HG02943 (cell line): ENCODE measurements at regions not wholly inside any gene's neighbourhood (a gene's known extent, or its start where the extent isn't known, plus 50 kb on each side); places are given as distances from the start of the nearest gene placed in this dataset.
"Not testable (repeated sequence)": the region's sequence is repeated elsewhere in the genome, so short reads cannot be mapped to it uniquely, and the experiment has no call there.

ENCODE experiments used
- ATAC-seq: cut with Tn5 transposase; IDR thresholded peaks from one replicate; pipeline ENCODE4 v1.9.1; 2021; ENCODE audit warnings: mild to moderate bottlenecking, low read depth, moderate library complexity; ENCODE audit not compliant: unreplicated experiment

- ATAC-seq = no peak
Observed at GRCh38 chr10:28983799-28984198, 305.1 kb upstream of the LYZL1 start.

DNA sequence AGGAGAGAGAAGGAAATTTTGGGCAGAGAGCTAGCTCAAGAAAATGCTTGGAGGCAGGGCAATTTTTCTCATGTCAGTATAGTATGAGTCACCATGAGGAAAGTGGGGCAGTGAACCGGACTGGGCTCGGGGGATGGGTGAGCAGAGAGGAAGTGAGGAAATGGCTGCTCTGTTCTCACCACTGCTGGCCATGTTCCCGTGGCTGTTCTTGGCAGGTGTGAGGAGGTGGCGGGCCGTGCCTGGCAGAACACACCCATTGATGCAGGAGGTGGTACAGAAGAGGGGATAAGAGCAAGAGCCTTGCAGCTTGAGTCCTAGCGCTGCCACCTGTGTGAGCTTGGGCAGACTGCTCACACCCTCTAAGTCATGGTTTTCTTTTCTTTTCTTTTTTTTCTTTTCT lies 304.4 kb upstream of the LYZL1 start:
- peak; percentile 80 for ATAC-seq

DNA sequence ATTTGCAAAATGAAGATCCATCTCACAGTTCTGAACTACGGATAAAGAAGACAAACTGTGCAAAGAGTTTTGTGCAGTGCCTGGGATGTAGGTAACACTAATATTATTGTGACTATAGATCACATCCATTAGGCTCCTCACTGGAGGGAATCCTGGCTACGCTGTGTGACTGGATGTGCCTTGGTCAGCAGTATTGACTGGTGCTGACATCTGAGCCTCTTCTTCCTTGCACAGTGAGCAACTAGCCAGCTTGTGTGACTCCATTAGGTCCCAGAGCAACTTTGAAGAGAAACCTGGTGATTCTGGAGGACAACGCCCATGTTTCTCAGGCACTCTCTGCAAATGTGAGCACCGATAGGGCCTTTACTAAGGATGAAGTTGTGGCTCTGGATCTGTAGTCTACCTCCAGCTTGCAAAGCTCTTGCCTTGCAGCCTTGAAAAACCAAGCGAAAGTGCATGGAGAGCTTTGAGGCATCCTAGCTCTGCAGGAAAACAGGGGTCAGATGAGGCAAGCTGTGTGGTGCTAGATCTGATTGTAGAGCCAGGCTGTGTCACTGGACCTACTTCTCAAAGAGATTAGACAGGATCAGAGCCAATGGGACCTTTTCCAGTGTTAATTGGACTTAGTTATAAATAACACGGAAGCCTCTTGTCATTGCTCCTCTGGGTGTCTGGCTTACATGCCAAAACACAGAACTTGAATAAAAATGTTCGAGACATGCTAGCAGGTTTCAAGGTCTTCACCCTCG lies 303.6 kb upstream of the LYZL1 start:
- ATAC-seq = no peak

- ATAC-seq = no peak
Observed at GRCh38 chr10:28986117-28986792, 302.6 kb upstream of the LYZL1 start.

GRCh38 chr10:28986856-28987255 lies 302.0 kb upstream of the LYZL1 start:
- ATAC-seq = no peak

GRCh38 chr10:28987555-28988320 lies 301.1 kb upstream of the LYZL1 start:
- no peak for ATAC-seq

GRCh38 chr10:28988980-28989379 lies 299.9 kb upstream of the LYZL1 start:
- ATAC-seq = no peak

DNA sequence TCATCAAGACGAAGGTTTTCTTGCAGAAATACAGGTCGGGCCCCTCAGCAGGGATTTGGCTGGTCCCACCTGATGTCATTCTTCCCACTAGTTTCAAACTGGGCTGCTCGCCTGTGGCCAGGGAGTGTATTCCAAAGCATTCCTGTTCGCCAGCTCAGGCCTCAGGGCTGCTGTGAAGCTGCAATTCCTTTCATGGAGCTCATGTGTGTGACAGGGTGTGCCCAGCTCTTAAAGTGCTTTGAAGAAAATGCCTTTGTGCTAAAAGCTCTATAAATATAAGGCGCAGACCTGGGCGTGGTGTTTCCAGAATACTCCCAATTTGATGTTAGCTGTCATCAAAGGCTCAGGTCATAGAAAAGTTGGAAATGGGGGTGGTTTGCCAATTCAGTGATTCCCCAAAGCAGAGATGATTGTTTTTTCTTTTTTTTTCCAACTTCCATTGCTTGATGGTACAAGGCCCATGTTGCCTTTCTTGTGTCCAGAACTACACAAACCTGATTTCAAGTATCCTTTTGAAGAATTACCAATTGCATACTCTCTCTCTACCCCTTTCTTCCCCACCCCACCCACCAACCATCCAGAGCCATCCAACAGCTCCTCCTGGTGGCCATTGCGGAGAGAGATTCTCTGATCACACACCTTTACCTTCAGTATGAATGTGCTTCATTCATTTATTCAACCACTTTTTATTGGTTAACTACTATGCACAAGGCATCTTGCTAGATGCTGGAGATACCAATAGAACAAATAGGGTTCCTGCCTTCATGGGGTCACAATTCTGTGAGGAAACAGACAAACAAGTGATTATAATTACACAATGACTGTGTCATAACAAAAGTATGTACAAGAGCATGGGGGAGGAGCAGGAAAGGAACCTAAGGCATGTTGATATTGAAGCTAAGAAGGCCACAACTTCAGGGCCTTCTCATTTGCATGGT lies 297.3 kb upstream of the LYZL1 start:
- ATAC-seq = no peak

DNA sequence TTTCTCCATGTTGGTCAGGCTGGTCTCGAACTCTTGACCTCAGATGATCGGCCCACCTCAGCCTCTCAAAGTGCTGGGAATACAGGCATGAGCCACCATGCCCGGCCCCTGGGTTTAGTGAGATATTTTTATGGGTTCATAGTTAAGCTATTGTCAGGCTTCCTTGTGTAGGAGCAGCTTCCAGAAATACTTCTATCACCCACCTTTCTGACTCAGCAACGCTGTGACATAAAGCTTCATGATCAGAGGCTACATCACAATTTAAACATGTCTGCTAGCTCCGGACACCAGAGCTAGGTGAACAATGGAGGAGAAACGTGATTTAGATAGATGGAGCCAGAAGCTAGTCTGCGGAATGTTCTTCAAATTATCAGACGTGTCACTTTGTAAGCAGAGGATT lies 295.8 kb upstream of the LYZL1 start:
- no peak for ATAC-seq

DNA sequence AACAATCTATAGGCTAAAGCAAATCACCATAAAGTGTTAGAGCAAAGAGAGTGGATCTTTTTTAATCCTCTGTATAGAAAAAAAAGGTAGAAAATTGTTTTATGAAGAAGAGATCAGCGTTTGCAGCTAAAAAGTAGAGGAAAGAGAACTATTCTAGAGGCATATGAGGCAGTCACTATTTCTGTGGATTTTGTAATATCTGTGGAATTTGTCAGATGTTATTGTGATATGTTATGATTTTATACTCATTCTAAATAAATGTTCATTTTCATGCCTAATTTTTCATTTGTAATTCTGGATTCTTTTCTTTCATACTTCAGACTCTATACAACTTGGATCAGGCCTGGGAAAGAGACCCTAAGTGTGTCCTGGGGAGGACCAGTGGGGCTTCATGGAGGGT lies 295.0 kb upstream of the LYZL1 start:
- no peak for ATAC-seq

DNA sequence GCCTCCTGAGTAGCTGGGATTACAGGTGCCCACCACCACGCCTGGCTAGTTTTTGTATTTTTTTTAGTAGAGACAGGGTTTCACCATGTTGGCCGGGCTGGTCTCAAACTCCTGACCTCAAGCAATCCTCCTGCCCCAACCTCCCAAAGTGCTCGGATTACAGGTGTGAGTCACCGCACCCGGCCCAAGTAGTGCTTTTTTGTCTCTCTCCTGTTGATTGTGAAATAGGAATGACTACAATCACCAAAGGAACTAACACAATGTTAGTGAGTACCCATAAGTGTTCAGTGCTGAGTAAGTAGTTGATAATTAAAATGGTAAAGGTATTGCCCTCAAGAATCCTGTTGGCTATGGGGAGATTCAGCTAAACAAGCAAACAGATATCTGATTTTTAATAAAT lies 294.1 kb upstream of the LYZL1 start:
- ATAC-seq = not testable (repeated sequence)

DNA sequence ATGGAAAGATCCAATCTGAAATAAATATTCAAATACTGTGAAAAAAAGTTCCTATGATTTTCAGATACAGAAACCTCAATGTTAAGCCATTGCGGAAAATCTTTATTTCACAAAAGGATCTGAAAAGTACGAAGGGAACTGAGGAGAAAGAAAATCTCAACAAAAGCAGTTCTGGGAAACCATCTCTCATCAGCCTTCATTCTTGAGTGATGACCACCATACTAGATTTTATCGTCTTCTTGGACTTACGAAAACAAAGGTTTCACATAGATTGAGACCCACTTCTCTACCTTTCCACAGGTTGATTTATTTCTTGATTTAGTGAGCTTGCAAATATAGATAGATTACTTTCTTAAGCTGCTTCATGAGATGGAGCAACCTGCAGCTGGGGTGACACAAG lies 293.4 kb upstream of the LYZL1 start:
- ATAC-seq = no peak

DNA sequence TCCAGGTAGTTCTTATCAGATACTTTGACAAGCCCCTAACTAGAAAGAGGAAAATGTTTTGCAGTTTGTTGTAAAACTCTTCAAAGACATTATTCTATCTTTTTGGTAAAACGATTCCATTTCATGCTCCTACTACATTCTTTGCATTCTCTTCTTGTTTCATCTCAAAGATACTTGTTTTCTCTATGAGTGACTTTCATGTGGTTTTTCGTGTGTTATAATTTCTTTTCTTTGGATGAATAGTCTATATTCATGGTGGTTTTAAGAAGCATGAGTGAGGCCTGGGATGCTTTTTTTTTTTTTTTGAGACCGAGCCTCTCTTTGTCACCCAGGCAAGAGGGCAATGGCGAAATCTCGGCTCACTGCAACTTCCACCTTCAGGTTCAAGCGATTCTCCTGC lies 292.5 kb upstream of the LYZL1 start:
- no peak for ATAC-seq

GRCh38 chr10:28996947-28997551 lies 291.8 kb upstream of the LYZL1 start:
- ATAC-seq = no peak

DNA sequence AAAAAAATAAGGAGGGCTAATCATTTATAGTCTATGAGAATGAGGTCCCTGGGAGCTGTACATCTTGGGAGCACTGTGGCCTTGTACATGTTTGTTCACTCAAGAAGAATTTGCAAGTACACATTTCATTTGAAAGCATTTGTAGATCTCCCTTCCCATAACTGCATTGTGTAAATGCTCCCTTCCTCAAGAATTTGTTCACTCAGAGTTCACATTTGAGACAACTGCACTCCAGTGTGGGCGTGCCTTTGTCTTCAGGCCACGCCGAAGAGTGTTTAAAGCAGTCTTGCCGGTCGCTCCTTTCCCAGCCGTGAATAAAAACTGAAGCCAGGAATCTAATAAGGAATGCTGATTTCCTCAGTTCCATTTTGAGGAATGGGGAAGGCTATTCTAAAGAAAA lies 291.1 kb upstream of the LYZL1 start:
- no peak for ATAC-seq

GRCh38 chr10:29001801-29002200 lies 287.1 kb upstream of the LYZL1 start:
- no peak for ATAC-seq

GRCh38 chr10:29003014-29003413 lies 285.9 kb upstream of the LYZL1 start:
- ATAC-seq = not testable (repeated sequence)

GRCh38 chr10:29005988-29006387 lies 282.9 kb upstream of the LYZL1 start:
- no peak for ATAC-seq

GRCh38 chr10:29007370-29007747 lies 281.5 kb upstream of the LYZL1 start:
- ATAC-seq = no peak
